PC-9 (cell line): ENCODE measurements at regions not wholly inside any gene's neighbourhood (a gene's known extent, or its start where the extent isn't known, plus 50 kb on each side); places are given as distances from the start of the nearest gene placed in this dataset.

Experiments
- CTCF ChIP-seq: fragments of 200-600 bp; sonication (generic); conservative IDR thresholded peaks from 2 replicates; pipeline ENCODE4 v1.6.1; 2017; ENCODE audit warnings: mixed run types, antibody characterized with exemption, mild to moderate bottlenecking, moderate library complexity
- EZH2 ChIP-seq: fragments of 200-600 bp; sonication (generic); IDR thresholded peaks from 2 replicates; pipeline ENCODE4 v1.8.0; 2017; ENCODE audit warnings: antibody characterized with exemption, low read depth

GRCh38 chr22:35010543-35010942 is 55.4 kb upstream of the ISX start:
- no peak for TF ChIP-seq CTCF
- TF ChIP-seq EZH2 = no peak
